ENCODE measurements at regions not wholly inside any gene's neighbourhood (a gene's known extent, or its start where the extent isn't known, plus 50 kb on each side); places are given as distances from the start of the nearest gene placed in this dataset.

DNA sequence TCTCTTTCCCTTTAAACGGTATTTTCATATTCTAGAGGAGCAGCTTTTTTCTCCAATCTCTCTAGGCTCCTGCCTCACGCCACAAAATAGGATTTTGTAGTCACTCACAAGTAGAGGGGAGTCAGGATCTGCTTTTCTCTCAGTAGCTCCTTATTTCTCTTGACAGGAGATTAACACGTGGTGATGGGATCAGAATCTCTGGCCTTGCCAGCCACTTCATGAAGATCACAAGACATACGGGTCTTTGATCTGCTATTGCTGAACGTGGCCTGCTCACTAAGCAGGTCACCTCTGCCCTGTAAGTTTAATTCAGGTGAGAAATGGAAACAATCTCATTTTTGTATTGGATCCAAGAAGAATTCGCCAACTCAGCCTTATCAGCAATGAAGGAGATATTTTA is 257.5 kb downstream of the DIRAS2 start:
- H3K36me3 ChIP-seq (ENCODE audit: insufficient read depth, low read length): no peaks in the 10 kb centered on the region
- H3K4me3 ChIP-seq (ENCODE audit: low read length): no peak overlapping the region
- H3K27me3 ChIP-seq (ENCODE audit: control insufficient read depth in 1 of 2, insufficient read depth in 2 of 2, low read length in 2 of 2): no peaks in the 10 kb centered on the region
- Mint-ChIP-seq H3K9me3 (no peaks in the 10 kb centered on the region), H3K4me3 (no peak overlapping the region), H3K4me1 (ENCODE audit: low read depth) (no peaks in the 10 kb centered on the region), H3K36me3 (ENCODE audit: low read depth) (no peaks in the 10 kb centered on the region), H3K27ac (no peak overlapping the region), H3K27me3 (peaks cover 35% of the 10 kb centered on the region)
- H3K27ac ChIP-seq (ENCODE audit: low read depth in 1 of 2, low read length in 2 of 2): no peak overlapping the region
- CTCF ChIA-PET: no interaction called here
- no peaks in the 10 kb centered on the region for H3K4me1 ChIP-seq (ENCODE audit: insufficient read depth, low read length)
- DNase-seq: no peak
- no peak for ATAC-seq (ENCODE audit: poor library complexity)
- TF ChIP-seq, protein P1, sequence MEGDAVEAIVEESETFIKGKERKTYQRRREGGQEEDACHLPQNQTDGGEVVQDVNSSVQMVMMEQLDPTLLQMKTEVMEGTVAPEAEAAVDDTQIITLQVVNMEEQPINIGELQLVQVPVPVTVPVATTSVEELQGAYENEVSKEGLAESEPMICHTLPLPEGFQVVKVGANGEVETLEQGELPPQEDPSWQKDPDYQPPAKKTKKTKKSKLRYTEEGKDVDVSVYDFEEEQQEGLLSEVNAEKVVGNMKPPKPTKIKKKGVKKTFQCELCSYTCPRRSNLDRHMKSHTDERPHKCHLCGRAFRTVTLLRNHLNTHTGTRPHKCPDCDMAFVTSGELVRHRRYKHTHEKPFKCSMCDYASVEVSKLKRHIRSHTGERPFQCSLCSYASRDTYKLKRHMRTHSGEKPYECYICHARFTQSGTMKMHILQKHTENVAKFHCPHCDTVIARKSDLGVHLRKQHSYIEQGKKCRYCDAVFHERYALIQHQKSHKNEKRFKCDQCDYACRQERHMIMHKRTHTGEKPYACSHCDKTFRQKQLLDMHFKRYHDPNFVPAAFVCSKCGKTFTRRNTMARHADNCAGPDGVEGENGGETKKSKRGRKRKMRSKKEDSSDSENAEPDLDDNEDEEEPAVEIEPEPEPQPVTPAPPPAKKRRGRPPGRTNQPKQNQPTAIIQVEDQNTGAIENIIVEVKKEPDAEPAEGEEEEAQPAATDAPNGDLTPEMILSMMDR (IDR thresholded peaks at IDR 0.05): no peak
- POLR2A ChIA-PET: no interaction called here
- H3K9me3 ChIP-seq (ENCODE audit: control insufficient read depth in 1 of 2, insufficient read depth in 1 of 2, low read length in 2 of 2): no peaks in the 10 kb centered on the region
- intact Hi-C loops (cut with DNase I, micrococcal nuclease): no loop called here

DNA sequence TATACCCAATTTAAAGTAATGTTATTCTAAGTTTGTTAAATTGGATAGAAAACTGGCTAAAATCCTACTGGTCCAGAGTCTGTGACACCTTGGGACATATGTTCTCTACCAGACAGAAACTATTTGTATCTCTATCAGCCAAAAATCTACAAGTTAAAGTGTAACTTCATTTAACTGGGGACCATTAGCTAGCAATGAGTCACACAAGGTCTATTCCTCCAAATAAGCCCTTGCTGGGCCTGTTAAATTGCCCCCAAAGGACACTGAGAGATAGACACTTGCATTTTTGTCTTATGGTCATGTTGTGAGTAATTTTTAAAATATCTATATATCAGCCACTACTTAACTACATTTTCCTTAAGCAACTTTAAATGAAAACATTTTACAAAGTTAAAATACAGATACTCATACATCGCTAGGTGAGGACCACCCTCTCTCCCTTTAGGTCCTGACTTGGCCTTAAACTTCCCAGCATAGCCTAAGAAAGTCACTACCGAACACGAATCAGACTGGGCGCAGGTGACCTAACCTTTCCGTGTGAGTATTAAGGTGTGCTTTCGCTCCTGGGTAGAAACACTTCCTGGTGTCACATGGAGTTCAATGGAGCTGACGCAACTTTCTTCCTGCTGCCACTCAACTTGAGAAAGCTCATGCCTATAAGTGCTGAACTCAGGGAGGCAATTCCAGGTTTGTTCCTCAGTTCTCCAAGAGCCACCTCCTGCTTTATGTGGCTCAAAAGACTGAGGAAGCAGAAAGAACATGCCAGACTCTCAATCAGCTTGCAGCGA is 249.1 kb downstream of the DIRAS2 start:
- H3K4me3 Mint-ChIP-seq: no peak overlapping the region
- Histone ChIP-seq H3K9me3 (ENCODE audit: control insufficient read depth in 1 of 2, insufficient read depth in 1 of 2, low read length in 2 of 2) (no peaks in the 10 kb centered on the region), H3K4me3 (ENCODE audit: low read length) (no peak overlapping the region), H3K27ac (ENCODE audit: low read depth in 1 of 2, low read length in 2 of 2) (no peak overlapping the region), H3K27me3 (ENCODE audit: control insufficient read depth in 1 of 2, insufficient read depth in 2 of 2, low read length in 2 of 2) (no peaks in the 10 kb centered on the region), H3K4me1 (ENCODE audit: insufficient read depth, low read length) (no peaks in the 10 kb centered on the region), H3K36me3 (ENCODE audit: insufficient read depth, low read length) (no peaks in the 10 kb centered on the region)
- DNase-seq (no peak), ATAC-seq (ENCODE audit: poor library complexity) (no peak)
- ChIA-PET POLR2A (no interaction called here), CTCF (no interaction called here)
- no peaks in the 10 kb centered on the region for H3K36me3 Mint-ChIP-seq (ENCODE audit: low read depth)
- H3K9me3 Mint-ChIP-seq: no peaks in the 10 kb centered on the region
- intact Hi-C loops (cut with DNase I, micrococcal nuclease): no loop called here
- TF ChIP-seq, protein P1 (IDR thresholded peaks at IDR 0.05): no peak
- H3K27me3 Mint-ChIP-seq: peaks cover 22% of the 10 kb centered on the region
- H3K27ac Mint-ChIP-seq: no peak overlapping the region
- H3K4me1 Mint-ChIP-seq (ENCODE audit: low read depth): no peaks in the 10 kb centered on the region

DNA sequence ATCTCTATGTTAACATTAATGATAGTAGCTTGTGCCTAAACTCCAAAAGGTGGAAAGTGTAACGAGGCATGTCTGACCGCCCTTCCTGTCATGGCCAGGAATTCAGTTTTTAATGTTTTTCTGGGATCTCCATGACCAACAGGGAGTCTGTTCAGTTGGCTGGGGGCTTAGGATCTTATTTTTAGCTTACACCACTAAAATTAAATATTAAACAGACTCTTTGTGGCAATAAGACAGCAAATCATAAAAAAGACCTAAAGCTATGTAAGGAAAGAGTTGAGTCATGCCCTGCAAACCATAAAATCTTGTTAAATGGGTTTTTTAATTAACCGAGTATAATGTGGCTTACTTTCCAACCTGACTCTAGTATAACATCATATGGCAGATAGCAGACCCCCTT is 247.8 kb downstream of the DIRAS2 start:
- no peaks in the 10 kb centered on the region for H3K9me3 ChIP-seq (ENCODE audit: control insufficient read depth in 1 of 2, insufficient read depth in 1 of 2, low read length in 2 of 2)
- ATAC-seq (ENCODE audit: poor library complexity) (no peak), DNase-seq (no peak)
- ChIA-PET POLR2A (no interaction called here), CTCF (no interaction called here)
- no peak overlapping the region for H3K4me3 ChIP-seq (ENCODE audit: low read length)
- H3K27me3 ChIP-seq (ENCODE audit: control insufficient read depth in 1 of 2, insufficient read depth in 2 of 2, low read length in 2 of 2): no peaks in the 10 kb centered on the region
- Mint-ChIP-seq H3K9me3 (no peaks in the 10 kb centered on the region), H3K4me1 (ENCODE audit: low read depth) (no peaks in the 10 kb centered on the region), H3K27ac (no peak overlapping the region), H3K4me3 (no peak overlapping the region), H3K27me3 (peaks cover 22% of the 10 kb centered on the region), H3K36me3 (ENCODE audit: low read depth) (no peaks in the 10 kb centered on the region)
- H3K4me1 ChIP-seq (ENCODE audit: insufficient read depth, low read length): no peaks in the 10 kb centered on the region
- TF ChIP-seq, protein P1 (IDR thresholded peaks at IDR 0.05): no peak
- intact Hi-C loops (cut with DNase I, micrococcal nuclease): no loop called here
- H3K27ac ChIP-seq (ENCODE audit: low read depth in 1 of 2, low read length in 2 of 2): no peak overlapping the region
- H3K36me3 ChIP-seq (ENCODE audit: insufficient read depth, low read length): no peaks in the 10 kb centered on the region

Measured in CD4-positive, alpha-beta T cell (primary cell).